KMS-11 (cell line): ENCODE measurements at regions not wholly inside any gene's neighbourhood (a gene's known extent, or its start where the extent isn't known, plus 50 kb on each side); places are given as distances from the start of the nearest gene placed in this dataset.

Experiments used
- H2AFZ ChIP-seq: fragments of 200-600 bp; sonication (generic); 2 replicates; pipeline ENCODE4 v1.6.1; 2016; ENCODE audit warnings: antibody characterized with exemption, mixed run types, low read depth
- H3K27ac ChIP-seq: fragments of 200-600 bp; sonication (generic); 2 replicates; pipeline ENCODE4 v1.6.1; 2016; ENCODE audit warnings: mild to moderate bottlenecking, mixed run types
- H3K27me3 ChIP-seq: fragments of 200-600 bp; sonication (generic); 2 replicates; pipeline ENCODE4 v1.6.1; 2017; ENCODE audit warnings: mild to moderate bottlenecking, low read depth, mixed run types, moderate library complexity; ENCODE audit not compliant: insufficient read depth
- H3K36me3 ChIP-seq: fragments of 200-600 bp; sonication (generic); 2 replicates; pipeline ENCODE4 v1.6.1; 2017; ENCODE audit warnings: mild to moderate bottlenecking, mixed run types; ENCODE audit not compliant: insufficient read depth
- H3K4me1 ChIP-seq: fragments of 200-600 bp; sonication (generic); 2 replicates; pipeline ENCODE4 v1.6.1; 2016; ENCODE audit warnings: mild to moderate bottlenecking, low read depth, mixed run types; ENCODE audit not compliant: poor library complexity, severe bottlenecking
- H3K4me2 ChIP-seq: fragments of 200-600 bp; sonication (generic); 2 replicates; pipeline ENCODE4 v1.7.0; 2016; ENCODE audit warnings: mild to moderate bottlenecking, mixed run types
- H3K4me3 ChIP-seq: fragments of 200-600 bp; sonication (generic); IDR thresholded peaks from 2 replicates; pipeline ENCODE4 v1.6.1; 2017; ENCODE audit warnings: low read depth, low read length, mixed read lengths; ENCODE audit not compliant: insufficient read depth
- H3K79me2 ChIP-seq: fragments of 200-600 bp; sonication (generic); 2 replicates; pipeline ENCODE4 v1.6.1; 2016; ENCODE audit warnings: low read depth, mixed run types; ENCODE audit not compliant: insufficient read depth
- H3K9ac ChIP-seq: fragments of 200-600 bp; sonication (generic); 2 replicates; pipeline ENCODE4 v1.6.1; 2016; ENCODE audit warnings: mild to moderate bottlenecking, mixed run types
- H4K20me1 ChIP-seq: fragments of 200-600 bp; sonication (generic); 2 replicates; pipeline ENCODE4 v1.6.1; 2016; ENCODE audit warnings: mild to moderate bottlenecking, mixed run types; ENCODE audit not compliant: insufficient read depth
- CTCF ChIP-seq: fragments of 200-600 bp; sonication (generic); conservative IDR thresholded peaks from 2 replicates; pipeline ENCODE4 v1.6.1; 2017; ENCODE audit warnings: low read depth, mild to moderate bottlenecking, antibody characterized with exemption, low read length, moderate library complexity, mixed read lengths

- Histone ChIP-seq H3K4me1 (no peaks in the 10 kb centered on the region), H3K27me3 (no peaks in the 10 kb centered on the region), H3K4me3 (no peak overlapping the region), H3K4me2 (no peak overlapping the region), H4K20me1 (no peaks in the 10 kb centered on the region), H3K79me2 (no peaks in the 10 kb centered on the region), H3K9ac (no peak overlapping the region), H3K27ac (no peak overlapping the region), H2AFZ (no peak overlapping the region), H3K36me3 (no peaks in the 10 kb centered on the region)
- TF ChIP-seq CTCF = no peak
Measured at GRCh38 chr1:38672692-38673091, 186.9 kb downstream of the RRAGC start.

GRCh38 chr1:38671221-38671620 lies 188.4 kb downstream of the RRAGC start:
- Histone ChIP-seq H3K79me2 (no peaks in the 10 kb centered on the region), H3K27ac (no peak overlapping the region), H3K36me3 (no peaks in the 10 kb centered on the region), H2AFZ (no peak overlapping the region), H4K20me1 (no peaks in the 10 kb centered on the region), H3K27me3 (no peaks in the 10 kb centered on the region), H3K4me1 (no peaks in the 10 kb centered on the region), H3K4me2 (no peak overlapping the region), H3K4me3 (no peak overlapping the region), H3K9ac (no peak overlapping the region)
- TF ChIP-seq CTCF = no peak

- Histone ChIP-seq H3K4me2 (no peak overlapping the region), H3K4me1 (no peaks in the 10 kb centered on the region), H3K9ac (no peak overlapping the region), H2AFZ (no peak overlapping the region), H3K79me2 (no peaks in the 10 kb centered on the region), H3K27ac (no peak overlapping the region), H3K36me3 (no peaks in the 10 kb centered on the region), H4K20me1 (no peaks in the 10 kb centered on the region), H3K4me3 (no peak overlapping the region), H3K27me3 (no peaks in the 10 kb centered on the region)
- no peak for TF ChIP-seq CTCF
Measured at GRCh38 chr1:38670544-38671122, 188.9 kb downstream of the RRAGC start.

- TF ChIP-seq CTCF = no peak
Measured at GRCh38 chr1:38667626-38668025, 191.9 kb downstream of the RRAGC start.

More at GRCh38 chr1:38667626-38668025, 191.9 kb downstream of the RRAGC start:
- Histone ChIP-seq H3K9ac (no peak overlapping the region), H3K36me3 (no peaks in the 10 kb centered on the region), H3K4me3 (no peak overlapping the region), H2AFZ (no peak overlapping the region), H4K20me1 (no peaks in the 10 kb centered on the region), H3K4me1 (no peaks in the 10 kb centered on the region), H3K27ac (no peak overlapping the region), H3K79me2 (no peaks in the 10 kb centered on the region), H3K4me2 (no peak overlapping the region), H3K27me3 (no peaks in the 10 kb centered on the region)
